GM19467 (cell line): ENCODE measurements at regions not wholly inside any gene's neighbourhood (a gene's known extent, or its start where the extent isn't known, plus 50 kb on each side); places are given as distances from the start of the nearest gene placed in this dataset.

Experiments used
- ATAC-seq: cut with Tn5 transposase; IDR thresholded peaks from one replicate; pipeline ENCODE4 v1.9.1; 2021; ENCODE audit warnings: mild to moderate bottlenecking, moderate library complexity; ENCODE audit not compliant: unreplicated experiment

GRCh38 chr13:89740994-89741685, 1606.3 kb upstream of the MIR17HG start:
- no peak for ATAC-seq

GRCh38 chr13:89746554-89746953, 1600.9 kb upstream of the MIR17HG start:
- ATAC-seq: no peak

GRCh38 chr13:89748716-89749115, 1598.8 kb upstream of the MIR17HG start:
- ATAC-seq: no peak

GRCh38 chr13:89749888-89750287, 1597.6 kb upstream of the MIR17HG start:
- ATAC-seq: no peak

- no peak for ATAC-seq
Observed at GRCh38 chr13:89750371-89750770, 1597.1 kb upstream of the MIR17HG start.

- no peak for ATAC-seq
Observed at GRCh38 chr13:89751432-89751930, 1596.0 kb upstream of the MIR17HG start.

- no peak for ATAC-seq
Observed at GRCh38 chr13:89752394-89752793, 1595.1 kb upstream of the MIR17HG start.

GRCh38 chr13:89755729-89756492, 1591.6 kb upstream of the MIR17HG start:
- ATAC-seq: no peak

- ATAC-seq: no peak
Observed at GRCh38 chr13:89763005-89763404, 1584.5 kb upstream of the MIR17HG start.

- no peak for ATAC-seq
Observed at GRCh38 chr13:89783221-89783755, 1564.2 kb upstream of the MIR17HG start.

- no peak for ATAC-seq
Observed at GRCh38 chr13:89784161-89784809, 1563.2 kb upstream of the MIR17HG start.

- ATAC-seq: no peak
Observed at GRCh38 chr13:89786531-89786930, 1561.0 kb upstream of the MIR17HG start.

- ATAC-seq: no peak
Observed at GRCh38 chr13:89790696-89791095, 1556.8 kb upstream of the MIR17HG start.

GRCh38 chr13:89791971-89792630, 1555.4 kb upstream of the MIR17HG start:
- ATAC-seq: no peak

GRCh38 chr13:89796196-89796595, 1551.3 kb upstream of the MIR17HG start:
- ATAC-seq: no peak

- no peak for ATAC-seq
Observed at GRCh38 chr13:89803839-89804238, 1543.6 kb upstream of the MIR17HG start.

- ATAC-seq: no peak
Observed at GRCh38 chr13:89806594-89806993, 1540.9 kb upstream of the MIR17HG start.

GRCh38 chr13:89812856-89813255, 1534.6 kb upstream of the MIR17HG start:
- no peak for ATAC-seq

- ATAC-seq: no peak
Observed at GRCh38 chr13:89816404-89816803, 1531.1 kb upstream of the MIR17HG start.

- ATAC-seq: no peak
Observed at GRCh38 chr13:89822467-89822866, 1525.0 kb upstream of the MIR17HG start.

GRCh38 chr13:89827552-89827951, 1519.9 kb upstream of the MIR17HG start:
- no peak for ATAC-seq
